Mammary epithelial cell (primary cell): ENCODE measurements at regions not wholly inside any gene's neighbourhood (a gene's known extent, or its start where the extent isn't known, plus 50 kb on each side); places are given as distances from the start of the nearest gene placed in this dataset.
"Not testable (repeated sequence)": the region's sequence is repeated elsewhere in the genome, so short reads cannot be mapped to it uniquely, and the experiment has no call there.

Experiments
- CTCF ChIP-seq, 2 donors: IDR thresholded peaks in 1 of 2; conservative IDR thresholded peaks in 1 of 2; 2 replicates each; pipeline ENCODE4 v1.5.1; 2011 to 2012; ENCODE audit warnings: inconsistent platforms in 2 of 2, low read length in 2 of 2, mild to moderate bottlenecking in 2 of 2, control low read depth in 1 of 2, low read depth in 1 of 2; ENCODE audit not compliant: insufficient read depth in 1 of 2; ENCODE audit errors: extremely low read depth in 1 of 2
- EZH2 ChIP-seq: IDR thresholded peaks from 2 replicates; pipeline ENCODE4 v1.6.1; 2012; ENCODE audit warnings: low read length, inconsistent platforms, borderline replicate concordance

- TF ChIP-seq CTCF (conservative IDR thresholded peaks at IDR 0.05 in 1 of 2, IDR thresholded peaks at IDR 0.05 in 1 of 2; ENCODE audit: extremely low read depth in 1 of 2, insufficient read depth in 1 of 2, low read depth in 1 of 2, low read length in 2 of 2); EZH2: not testable (repeated sequence)
Measured at GRCh38 chr13:71183352-71183751, 683.7 kb downstream of the DACH1 start.
